ENCODE measurements at regions not wholly inside any gene's neighbourhood (a gene's known extent, or its start where the extent isn't known, plus 50 kb on each side); places are given as distances from the start of the nearest gene placed in this dataset.

- DNase-seq (ENCODE audit: low spot score): peak; percentile 79
- no TSS peak for BruUV-seq (replicated peaks)
- ChIA-PET POLR2A (interaction anchor here (0.6 to 3.0 kb wide), 22 partner anchors 13 to 850 kb away, joined by 3 to 24 read pairs (median 4); partner anchors contain the start of gene EEA1), CTCF (ENCODE audit: unreplicated experiment) (interaction anchor here (1.1 to 1.6 kb wide), 3 partner anchors 110 to 410 kb away, joined by 4 to 7 read pairs (median 4); no protein-coding TSS in a partner anchor)
- TF ChIP-seq CTCF (conservative IDR thresholded peaks at IDR 0.05; ENCODE audit: low read length): peak; percentile 92
- no peak for TF ChIP-seq EZH2phosphoT487 (IDR thresholded peaks at IDR 0.05; ENCODE audit: borderline replicate concordance, low read depth, low read length)
- H3K36me3 ChIP-seq (ENCODE audit: insufficient read depth, low read length): no peaks in the 10 kb centered on the region
- H3K79me2 ChIP-seq (ENCODE audit: insufficient read depth, low read depth, low read length): no peaks in the 10 kb centered on the region
- H3K9me2 ChIP-seq (ENCODE audit: insufficient read depth, low read length): no peaks in the 10 kb centered on the region
- intact Hi-C loops (cut with micrococcal nuclease; ENCODE audit: unreplicated experiment): loop anchor here (1.0 to 5.0 kb wide), 8 partner anchors 90 to 1115 kb away; no protein-coding TSS in a partner anchor
- H3K4me3 ChIP-seq (ENCODE audit: low read depth, low read length, poor library complexity, severe bottlenecking): peak overlapping the region; percentile 54
- peak overlapping the region; percentile 88 for H3K4me2 ChIP-seq (ENCODE audit: low read length)
- no peaks in the 10 kb centered on the region for H4K20me1 ChIP-seq (ENCODE audit: insufficient read depth, low read length)
- H3K9me3 ChIP-seq (ENCODE audit: low read length): 0 out of 2 replicates have a peak, but pooled peaks cover 4% of the 10 kb centered on the region
- H2AFZ ChIP-seq (ENCODE audit: low read length): peak overlapping the region; percentile 98
- peak overlapping the region; percentile 88 for H3K27ac ChIP-seq (ENCODE audit: low read depth, low read length, poor library complexity, severe bottlenecking)
- peaks cover 45% of the 10 kb centered on the region for H3K4me1 ChIP-seq (ENCODE audit: insufficient read depth, low read length, poor library complexity, severe bottlenecking)
Observed at GRCh38 chr12:92987362-92987761, 58.3 kb upstream of the EEA1 start.

GRCh38 chr12:92987846-92988621, 58.9 kb upstream of the EEA1 start:
- ChIA-PET CTCF (ENCODE audit: unreplicated experiment) (interaction anchor here (1.1 to 1.6 kb wide), 3 partner anchors 110 to 409 kb away, joined by 4 to 7 read pairs (median 4); no protein-coding TSS in a partner anchor), POLR2A (interaction anchor here (0.7 to 3.0 kb wide), 22 partner anchors 9 to 851 kb away, joined by 3 to 24 read pairs (median 4); partner anchors contain the start of gene EEA1)
- peak; percentile 89 for DNase-seq (ENCODE audit: low spot score)
- Histone ChIP-seq H3K9me2 (ENCODE audit: insufficient read depth, low read length) (no peaks in the 10 kb centered on the region), H3K9me3 (ENCODE audit: low read length) (peaks cover 2% of the 10 kb centered on the region), H3K27ac (ENCODE audit: low read depth, low read length, poor library complexity, severe bottlenecking) (peak overlapping the region; percentile 88), H2AFZ (ENCODE audit: low read length) (peak overlapping the region; percentile 98), H4K20me1 (ENCODE audit: insufficient read depth, low read length) (no peaks in the 10 kb centered on the region), H3K4me1 (ENCODE audit: insufficient read depth, low read length, poor library complexity, severe bottlenecking) (peaks cover 45% of the 10 kb centered on the region), H3K4me3 (ENCODE audit: low read depth, low read length, poor library complexity, severe bottlenecking) (peak overlapping the region; percentile 54), H3K4me2 (ENCODE audit: low read length) (peak overlapping the region; percentile 88), H3K79me2 (ENCODE audit: insufficient read depth, low read depth, low read length) (no peaks in the 10 kb centered on the region), H3K36me3 (ENCODE audit: insufficient read depth, low read length) (no peaks in the 10 kb centered on the region)
- intact Hi-C loops (cut with micrococcal nuclease; ENCODE audit: unreplicated experiment): loop anchor here (1.0 to 5.0 kb wide), 9 partner anchors 89 to 1114 kb away; no protein-coding TSS in a partner anchor
- BruUV-seq (replicated peaks): no TSS peak
- TF ChIP-seq EZH2phosphoT487 (IDR thresholded peaks at IDR 0.05; ENCODE audit: borderline replicate concordance, low read depth, low read length) (no peak), CTCF (conservative IDR thresholded peaks at IDR 0.05; ENCODE audit: low read length) (no peak)

Measured in OCI-LY7 (cell line).